ENCODE measurements at regions not wholly inside any gene's neighbourhood (a gene's known extent, or its start where the extent isn't known, plus 50 kb on each side); places are given as distances from the start of the nearest gene placed in this dataset.

GRCh38 chr4:10949039-10949733 is 264.6 kb upstream of the CLNK start:
- WGBS = 94% methylated on average over 6 of the region's 6 CpGs
- intact Hi-C loops (cut with DNase I) = no loop called here
- H3K4me1 ChIP-seq = no peaks in the 10 kb centered on the region
- no peaks in the 10 kb centered on the region for H3K36me3 ChIP-seq
- no peaks in the 10 kb centered on the region for H3K27me3 ChIP-seq
- no peaks in the 10 kb centered on the region for H3K9me3 ChIP-seq
- peak; percentile 66 for DNase-seq (ENCODE audit: extremely low spot score)
- no peak overlapping the region for H3K4me3 ChIP-seq
- TF ChIP-seq EP300 (IDR thresholded peaks at IDR 0.05) (no peak), POLR2AphosphoS5 (IDR thresholded peaks at IDR 0.05) (no peak), POLR2A (IDR thresholded peaks at IDR 0.05; ENCODE audit: low read depth) (no peak)
- TF ChIP-seq, protein P1, sequence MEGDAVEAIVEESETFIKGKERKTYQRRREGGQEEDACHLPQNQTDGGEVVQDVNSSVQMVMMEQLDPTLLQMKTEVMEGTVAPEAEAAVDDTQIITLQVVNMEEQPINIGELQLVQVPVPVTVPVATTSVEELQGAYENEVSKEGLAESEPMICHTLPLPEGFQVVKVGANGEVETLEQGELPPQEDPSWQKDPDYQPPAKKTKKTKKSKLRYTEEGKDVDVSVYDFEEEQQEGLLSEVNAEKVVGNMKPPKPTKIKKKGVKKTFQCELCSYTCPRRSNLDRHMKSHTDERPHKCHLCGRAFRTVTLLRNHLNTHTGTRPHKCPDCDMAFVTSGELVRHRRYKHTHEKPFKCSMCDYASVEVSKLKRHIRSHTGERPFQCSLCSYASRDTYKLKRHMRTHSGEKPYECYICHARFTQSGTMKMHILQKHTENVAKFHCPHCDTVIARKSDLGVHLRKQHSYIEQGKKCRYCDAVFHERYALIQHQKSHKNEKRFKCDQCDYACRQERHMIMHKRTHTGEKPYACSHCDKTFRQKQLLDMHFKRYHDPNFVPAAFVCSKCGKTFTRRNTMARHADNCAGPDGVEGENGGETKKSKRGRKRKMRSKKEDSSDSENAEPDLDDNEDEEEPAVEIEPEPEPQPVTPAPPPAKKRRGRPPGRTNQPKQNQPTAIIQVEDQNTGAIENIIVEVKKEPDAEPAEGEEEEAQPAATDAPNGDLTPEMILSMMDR (IDR thresholded peaks at IDR 0.05) = no peak
- no peak overlapping the region for H3K27ac ChIP-seq (replicated peaks in 1 of 4)

- no peaks in the 10 kb centered on the region for H3K9me3 ChIP-seq
- intact Hi-C loops (cut with DNase I) = no loop called here
- H3K4me1 ChIP-seq = no peaks in the 10 kb centered on the region
- no peak overlapping the region for H3K4me3 ChIP-seq
- no peak for TF ChIP-seq EP300 (IDR thresholded peaks at IDR 0.05)
- no peak for TF ChIP-seq POLR2AphosphoS5 (IDR thresholded peaks at IDR 0.05)
- TF ChIP-seq, protein P1 (IDR thresholded peaks at IDR 0.05) = no peak
- no peak for TF ChIP-seq POLR2A (IDR thresholded peaks at IDR 0.05; ENCODE audit: low read depth)
- no peaks in the 10 kb centered on the region for H3K36me3 ChIP-seq
- 69% methylated on average over 4 of the region's 4 CpGs for WGBS
- H3K27me3 ChIP-seq = no peaks in the 10 kb centered on the region
- DNase-seq (ENCODE audit: extremely low spot score) = peak; percentile 75
- H3K27ac ChIP-seq (replicated peaks in 1 of 4) = no peak overlapping the region
Observed at GRCh38 chr4:10947898-10948297, 263.3 kb upstream of the CLNK start.

DNA sequence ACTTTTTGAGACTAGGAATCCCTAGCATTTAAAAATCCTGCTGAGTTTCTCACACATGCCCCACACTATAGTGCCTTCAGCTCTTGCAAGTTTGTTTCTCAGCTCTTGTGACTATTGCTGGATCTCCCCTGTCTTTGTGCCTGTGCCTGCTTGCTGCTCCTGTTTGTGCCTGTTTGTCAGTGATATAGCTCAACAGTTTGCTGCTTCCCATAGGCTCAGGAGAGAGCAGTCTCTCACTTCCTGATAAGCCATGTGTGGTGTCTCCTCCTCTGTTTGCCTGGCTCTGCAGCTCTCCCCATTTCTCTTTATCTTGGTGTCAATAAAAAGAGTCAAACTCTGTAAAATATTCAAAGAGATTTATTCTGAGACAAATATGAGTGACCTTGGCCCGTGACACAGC is 259.8 kb upstream of the CLNK start:
- WGBS = 80% methylated on average over 1 of the region's 1 CpG
- intact Hi-C loops (cut with DNase I) = no loop called here
- Histone ChIP-seq H3K4me1 (no peaks in the 10 kb centered on the region), H3K36me3 (no peaks in the 10 kb centered on the region), H3K27ac (replicated peaks in 1 of 4) (no peak overlapping the region), H3K4me3 (no peak overlapping the region), H3K27me3 (no peaks in the 10 kb centered on the region), H3K9me3 (peaks cover 0 to 6% (median 0%) of the 10 kb centered on the region in 4 donors)
- no peak for DNase-seq (ENCODE audit: extremely low spot score)
- no peak for TF ChIP-seq POLR2A (IDR thresholded peaks at IDR 0.05; ENCODE audit: low read depth)
- TF ChIP-seq EP300 (IDR thresholded peaks at IDR 0.05) = no peak
- TF ChIP-seq POLR2AphosphoS5 (IDR thresholded peaks at IDR 0.05) = no peak
- TF ChIP-seq, protein P1 (IDR thresholded peaks at IDR 0.05) = no peak

DNA sequence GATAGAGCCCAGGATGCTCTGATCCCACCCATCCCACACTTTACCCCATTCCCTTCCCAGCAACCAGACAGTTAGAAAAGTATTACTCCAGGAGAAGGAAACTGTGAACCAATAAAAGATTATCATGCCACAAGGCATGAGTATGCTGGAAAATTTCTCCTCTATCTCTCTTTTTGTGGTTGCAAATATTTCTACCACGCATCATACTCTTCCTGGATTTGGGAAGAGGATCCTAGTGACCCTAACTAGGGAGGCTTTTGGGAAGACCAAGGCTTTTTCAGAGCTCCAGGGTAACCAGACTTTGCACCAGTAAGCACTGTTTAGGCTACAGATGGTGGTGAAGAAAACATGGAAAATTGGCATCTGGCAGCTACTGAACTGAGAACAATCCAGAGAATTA is 257.6 kb upstream of the CLNK start:
- 96% methylated on average over 1 of the region's 1 CpG for WGBS
- H3K27ac ChIP-seq (replicated peaks in 1 of 4) = no peak overlapping the region
- DNase-seq (ENCODE audit: extremely low spot score) = no peak
- H3K4me3 ChIP-seq = no peak overlapping the region
- no peaks in the 10 kb centered on the region for H3K27me3 ChIP-seq
- no peaks in the 10 kb centered on the region for H3K36me3 ChIP-seq
- H3K9me3 ChIP-seq = peaks cover 0 to 6% (median 0%) of the 10 kb centered on the region in 4 donors
- intact Hi-C loops (cut with DNase I) = no loop called here
- H3K4me1 ChIP-seq = no peaks in the 10 kb centered on the region
- no peak for TF ChIP-seq EP300 (IDR thresholded peaks at IDR 0.05)
- TF ChIP-seq POLR2A (IDR thresholded peaks at IDR 0.05; ENCODE audit: low read depth) = no peak

- WGBS = 80% methylated on average over 1 of the region's 2 CpGs
- TF ChIP-seq, protein P1 (IDR thresholded peaks at IDR 0.05) = no peak
- TF ChIP-seq POLR2A (IDR thresholded peaks at IDR 0.05; ENCODE audit: low read depth) (no peak), POLR2AphosphoS5 (IDR thresholded peaks at IDR 0.05) (no peak), EP300 (IDR thresholded peaks at IDR 0.05) (no peak)
- H3K27me3 ChIP-seq = no peaks in the 10 kb centered on the region
- H3K36me3 ChIP-seq = no peaks in the 10 kb centered on the region
- H3K27ac ChIP-seq (replicated peaks in 1 of 4) = no peak overlapping the region
- no peak overlapping the region for H3K4me3 ChIP-seq
- H3K4me1 ChIP-seq = no peaks in the 10 kb centered on the region
- H3K9me3 ChIP-seq = no peaks in the 10 kb centered on the region
- DNase-seq (ENCODE audit: extremely low spot score) = no peak
- intact Hi-C loops (cut with DNase I) = no loop called here
Observed at GRCh38 chr4:10929818-10930217, 245.2 kb upstream of the CLNK start.
